PFSK-1 (cell line): ENCODE measurements at regions not wholly inside any gene's neighbourhood (a gene's known extent, or its start where the extent isn't known, plus 50 kb on each side); places are given as distances from the start of the nearest gene placed in this dataset.

Experiments
- FOXP2 ChIP-seq: optimal IDR thresholded peaks from 2 replicates; pipeline ENCODE3; 2011; ENCODE audit warnings: borderline replicate concordance, control low read depth, inconsistent platforms; ENCODE audit not compliant: insufficient read depth; ENCODE audit errors: extremely low read length, extremely low read depth
- POLR2AphosphoS5 ChIP-seq: IDR thresholded peaks from 2 replicates; pipeline ENCODE4 v1.6.1; 2012; ENCODE audit warnings: low read depth, mild to moderate bottlenecking, control low read depth, low read length, moderate library complexity
- REST ChIP-seq, 2 experiments: IDR thresholded peaks; 2 replicates each; pipeline versions ENCODE4 v1.6.1 to v1.8.0; 2011 to 2012; ENCODE audit warnings: low read depth in 2 of 2, low read length in 2 of 2, control low read depth in 1 of 2, inconsistent platforms in 1 of 2, mild to moderate bottlenecking in 1 of 2, moderate library complexity in 1 of 2; ENCODE audit not compliant: insufficient read depth in 1 of 2
- SIN3A ChIP-seq: IDR thresholded peaks from 2 replicates; pipeline ENCODE4 v1.6.1; 2012; ENCODE audit warnings: mild to moderate bottlenecking, low read length, moderate library complexity, borderline replicate concordance; ENCODE audit not compliant: insufficient read depth
- TAF1 ChIP-seq: IDR thresholded peaks from 2 replicates; pipeline ENCODE4 v1.6.1; 2012; ENCODE audit warnings: low read length, control low read depth, borderline replicate concordance; ENCODE audit not compliant: insufficient read depth

- TF ChIP-seq POLR2AphosphoS5 (no peak), REST (IDR thresholded peaks at IDR 0.05; ENCODE audit: insufficient read depth in 1 of 2, low read depth in 2 of 2, low read length in 2 of 2) (no peak), TAF1 (no peak), SIN3A (no peak), FOXP2 (no peak)
These were observed 1445.6 kb downstream of the TBC1D22A start for GRCh38 chr22:48207919-48208535.

GRCh38 chr22:48205790-48206189 is 1443.3 kb downstream of the TBC1D22A start:
- TF ChIP-seq SIN3A: no peak
- no peak for TF ChIP-seq POLR2AphosphoS5
- no peak for TF ChIP-seq TAF1
- no peak for TF ChIP-seq REST (IDR thresholded peaks at IDR 0.05; ENCODE audit: insufficient read depth in 1 of 2, low read depth in 2 of 2, low read length in 2 of 2)
- no peak for TF ChIP-seq FOXP2

- no peak for TF ChIP-seq TAF1
- TF ChIP-seq POLR2AphosphoS5: no peak
These were observed 1442.7 kb downstream of the TBC1D22A start for GRCh38 chr22:48205161-48205560.

GRCh38 chr22:48204296-48204695 is 1441.8 kb downstream of the TBC1D22A start:
- TF ChIP-seq POLR2AphosphoS5 (no peak), FOXP2 (no peak), TAF1 (no peak), REST (IDR thresholded peaks at IDR 0.05; ENCODE audit: insufficient read depth in 1 of 2, low read depth in 2 of 2, low read length in 2 of 2) (no peak), SIN3A (no peak)

- TF ChIP-seq TAF1 (no peak), POLR2AphosphoS5 (no peak), REST (IDR thresholded peaks at IDR 0.05; ENCODE audit: insufficient read depth in 1 of 2, low read depth in 2 of 2, low read length in 2 of 2) (no peak), FOXP2 (no peak), SIN3A (no peak)
These were observed 1437.2 kb downstream of the TBC1D22A start for GRCh38 chr22:48199667-48200066.
